GM04504 (cell line): ENCODE measurements at regions not wholly inside any gene's neighbourhood (a gene's known extent, or its start where the extent isn't known, plus 50 kb on each side); places are given as distances from the start of the nearest gene placed in this dataset.

ENCODE experiments used
- DNase-seq: peaks from one replicate; pipeline ENCODE4 v3.0.0-alpha.2; 2012; ENCODE audit warnings: low read depth

GRCh38 chr7:115883629-115884028 is 146.9 kb downstream of the TFEC start:
- no peak for DNase-seq

DNA sequence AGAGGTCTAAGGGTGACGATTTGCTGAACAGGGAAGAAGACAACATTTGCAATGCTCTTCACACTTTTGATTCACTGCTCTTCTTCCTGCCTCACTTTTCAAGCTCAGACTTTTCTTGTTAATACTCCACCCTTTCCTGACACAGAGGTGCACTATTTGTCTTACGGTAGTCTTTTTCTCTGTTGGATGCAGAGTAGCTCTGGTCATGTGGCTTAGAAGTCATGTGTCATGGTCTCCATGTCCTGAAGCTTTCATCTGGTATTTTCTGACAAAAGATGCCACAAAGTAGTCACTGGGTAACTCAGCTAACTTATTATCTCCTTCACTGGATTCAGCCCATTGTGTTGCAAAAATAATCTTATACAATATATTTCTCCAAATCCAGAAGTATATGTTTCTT is 149.1 kb downstream of the TFEC start:
- no peak for DNase-seq

GRCh38 chr7:115879171-115879570 is 151.4 kb downstream of the TFEC start:
- no peak for DNase-seq

DNA sequence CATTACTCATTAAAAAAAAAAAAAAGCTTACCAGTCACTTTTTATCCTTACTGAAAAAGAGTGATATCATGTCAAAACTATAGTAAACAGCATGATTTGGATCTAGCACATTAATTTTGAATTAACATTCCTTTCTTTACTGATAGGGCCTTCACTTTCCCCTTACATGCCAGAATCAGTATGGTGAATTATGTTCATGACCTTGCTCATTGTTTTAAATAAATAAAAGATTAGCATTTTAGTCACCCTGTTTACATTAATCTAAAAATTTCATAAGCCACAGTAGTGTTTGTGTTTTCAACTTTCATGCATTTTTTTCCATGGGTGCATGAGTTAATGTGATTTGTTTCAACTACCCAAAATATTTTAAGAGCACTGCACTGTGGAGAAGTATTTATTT is 160.8 kb downstream of the TFEC start:
- DNase-seq = no peak

GRCh38 chr7:115869190-115869589 is 161.4 kb downstream of the TFEC start:
- DNase-seq = no peak

DNA sequence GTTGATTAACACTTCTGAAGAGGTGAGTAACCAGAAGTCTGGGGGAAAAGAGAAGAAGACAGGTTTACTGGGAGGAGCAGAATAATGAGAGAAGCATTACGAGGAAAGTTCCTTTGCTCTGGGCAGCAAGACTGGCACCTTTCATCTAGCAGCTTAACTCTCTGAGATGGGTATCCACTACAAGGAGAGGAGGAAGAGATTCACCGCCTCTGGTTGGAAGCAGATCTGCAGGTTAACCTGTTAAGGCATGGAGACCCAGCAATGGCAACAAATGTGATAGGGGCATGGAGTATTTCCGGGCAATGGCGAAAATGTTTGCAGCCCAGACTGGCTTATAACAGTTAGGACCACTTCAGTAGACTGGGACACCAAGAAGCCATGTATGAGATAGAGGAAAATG is 162.2 kb downstream of the TFEC start:
- DNase-seq = no peak

- no peak for DNase-seq
These were observed 166.5 kb downstream of the TFEC start for GRCh38 chr7:115864082-115864481.

DNA sequence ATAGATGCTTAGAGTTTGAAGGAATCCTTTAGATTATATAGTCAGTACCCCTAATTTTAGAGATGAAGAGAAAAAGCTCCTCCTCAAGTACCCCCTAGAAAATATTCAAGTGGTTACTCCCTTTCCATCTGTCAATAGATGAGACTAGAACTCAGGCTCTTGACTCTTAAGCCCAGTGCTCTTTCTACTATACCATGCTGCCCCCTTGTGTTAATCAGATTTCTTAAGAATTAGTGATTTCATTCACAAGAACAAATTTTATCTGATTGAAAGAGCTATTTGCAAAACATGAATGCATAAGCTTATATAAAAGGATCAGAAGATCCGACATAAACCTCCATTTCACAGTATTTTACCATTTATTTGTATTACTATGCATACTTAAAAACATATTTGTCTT is 179.3 kb downstream of the TFEC start:
- DNase-seq = peak; percentile 12

DNA sequence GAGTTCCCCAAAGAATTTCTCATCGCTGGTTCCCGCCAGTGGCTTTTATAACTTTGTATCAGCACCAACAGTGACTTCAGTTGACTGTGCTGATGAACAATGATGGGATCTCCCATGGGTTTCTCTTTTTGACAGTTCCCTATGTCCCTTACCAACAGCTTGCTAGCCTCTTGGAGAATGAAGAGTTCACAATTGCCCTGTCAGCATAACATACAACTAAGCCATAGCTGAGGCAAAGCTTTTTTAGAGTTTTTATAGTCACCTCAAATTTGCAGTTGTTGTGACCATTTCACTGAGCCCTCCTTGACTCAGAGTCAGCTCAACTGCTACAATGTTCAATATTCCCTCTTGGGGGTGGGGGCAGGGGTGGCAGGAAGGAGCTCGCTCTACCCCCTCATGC is 179.8 kb downstream of the TFEC start:
- DNase-seq = no peak

GRCh38 chr7:115844857-115845256 is 185.7 kb downstream of the TFEC start:
- DNase-seq = no peak

GRCh38 chr7:115840702-115841101 is 189.9 kb downstream of the TFEC start:
- DNase-seq = no peak

DNA sequence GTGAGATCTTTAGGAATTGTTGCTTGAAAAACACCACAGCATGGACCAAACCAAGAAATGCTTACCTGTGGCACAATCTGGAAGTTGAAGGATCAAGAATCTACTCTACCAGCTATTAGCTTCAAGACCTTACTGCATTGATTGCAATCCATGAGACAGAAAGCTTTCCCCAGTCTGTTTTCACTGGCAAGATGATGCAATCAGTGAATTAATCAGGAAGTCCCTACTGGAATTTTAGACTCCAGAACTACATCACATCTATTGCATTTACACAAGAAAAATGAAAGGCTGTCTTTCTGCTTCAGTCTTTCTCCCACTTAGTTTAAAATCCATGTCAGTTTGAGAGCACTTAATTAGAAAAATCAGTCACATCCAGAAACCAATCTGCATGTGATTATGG is 191.7 kb downstream of the TFEC start:
- DNase-seq = no peak

DNA sequence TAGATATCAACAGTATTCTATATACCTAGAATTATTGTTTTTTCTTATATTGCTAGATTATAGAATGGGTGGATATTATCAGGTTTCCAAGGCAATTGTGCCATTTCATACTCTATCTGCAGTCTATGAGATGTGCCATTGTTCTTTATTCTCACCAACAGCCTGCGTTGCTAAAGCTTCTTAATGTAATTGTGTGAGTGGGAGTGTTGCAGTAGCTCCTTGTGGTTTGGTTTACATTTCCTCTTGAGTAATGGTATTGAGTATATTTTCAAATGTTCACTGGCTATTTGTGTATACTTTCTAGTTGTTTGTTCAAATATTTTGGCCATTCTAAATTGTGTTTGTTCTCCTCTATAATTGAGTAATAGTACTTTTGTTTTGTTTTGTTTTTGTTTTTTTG is 199.2 kb downstream of the TFEC start:
- DNase-seq = no peak

DNA sequence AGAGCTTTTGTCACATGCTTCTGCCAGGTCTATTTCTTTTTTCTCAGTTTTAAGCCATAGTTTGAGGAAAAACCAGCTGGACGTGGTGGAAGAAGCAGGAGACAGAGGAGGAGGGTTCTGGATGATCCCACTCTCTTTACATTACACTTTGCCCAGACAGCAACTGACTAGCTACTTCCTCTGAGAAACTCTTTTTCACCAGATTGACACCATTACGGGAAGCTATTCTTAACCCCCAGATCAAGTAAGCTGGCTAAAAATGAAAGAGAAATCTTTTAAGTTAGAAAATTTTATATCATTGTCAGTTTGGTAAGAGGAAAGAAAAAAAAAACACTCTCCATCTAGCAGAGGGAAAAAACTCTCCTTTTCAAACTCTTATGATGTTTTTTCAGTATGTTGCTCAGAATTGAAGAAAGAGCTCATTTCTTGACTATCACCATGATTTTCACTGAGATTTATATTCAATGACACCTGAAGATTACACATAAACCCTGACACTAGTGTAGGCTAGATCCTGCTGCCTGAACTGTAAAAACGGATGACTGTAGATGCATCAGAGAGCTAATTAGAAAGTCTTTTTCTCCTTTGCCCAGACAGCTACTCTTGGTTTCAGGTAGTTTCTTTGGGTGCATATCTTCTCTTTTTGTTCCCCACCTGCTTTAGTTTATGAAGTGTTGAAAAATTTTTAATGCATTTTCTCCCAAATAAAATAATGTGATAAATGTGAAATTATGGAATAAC is 203.1 kb downstream of the TFEC start:
- DNase-seq = no peak

- no peak for DNase-seq
These were observed 205.0 kb downstream of the TFEC start for GRCh38 chr7:115825456-115826115.

GRCh38 chr7:115822801-115823200 is 207.8 kb downstream of the TFEC start:
- DNase-seq = no peak

DNA sequence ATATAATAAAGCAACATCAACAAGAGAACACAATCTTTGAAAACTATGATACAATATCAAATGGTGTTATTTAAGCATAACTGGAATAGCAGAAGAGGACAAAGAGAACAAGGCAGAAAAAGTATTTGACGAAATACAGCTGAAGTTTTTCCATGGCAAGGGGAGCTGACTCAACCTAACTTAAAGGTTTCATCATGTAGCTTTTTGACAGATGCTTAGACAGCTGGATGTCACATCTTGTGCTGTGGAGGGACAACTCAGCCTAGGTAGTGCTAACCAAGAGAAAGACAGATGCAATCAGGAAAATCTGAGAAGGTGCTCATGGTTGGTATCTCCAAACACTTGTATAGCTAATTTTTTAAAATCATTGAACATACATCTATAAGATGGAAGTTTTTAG is 208.2 kb downstream of the TFEC start:
- no peak for DNase-seq

- no peak for DNase-seq
These were observed 214.1 kb downstream of the TFEC start for GRCh38 chr7:115816318-115816974.

- DNase-seq = no peak
These were observed 217.8 kb downstream of the TFEC start for GRCh38 chr7:115812794-115813193.

GRCh38 chr7:115805458-115805857 is 225.1 kb downstream of the TFEC start:
- DNase-seq = no peak

DNA sequence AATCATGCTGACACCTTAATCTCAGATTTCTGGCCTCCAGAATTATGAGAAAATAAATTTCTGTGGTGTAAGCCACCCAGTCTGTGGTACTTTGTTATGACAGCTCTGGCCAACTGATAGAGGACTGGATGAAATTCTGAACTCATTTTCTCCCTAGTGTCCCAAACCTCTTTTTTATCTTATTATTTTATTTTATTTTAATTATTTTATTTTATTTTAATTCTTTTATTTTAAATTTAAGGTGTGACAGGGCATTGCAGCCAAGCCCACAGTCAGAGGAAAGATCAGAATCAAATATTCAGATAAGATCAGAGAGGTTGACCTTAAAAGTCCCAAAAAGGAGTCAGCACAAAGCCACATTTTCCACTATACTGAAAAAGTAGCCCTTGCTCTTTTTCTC is 228.1 kb downstream of the TFEC start:
- DNase-seq = no peak

- no peak for DNase-seq
These were observed 231.1 kb downstream of the TFEC start for GRCh38 chr7:115799430-115799829.

GRCh38 chr7:115793958-115794702 is 236.4 kb downstream of the TFEC start:
- no peak for DNase-seq
